NOMO-1 treated with dmso at 0.1 percent for 144 hours (cell line): ENCODE measurements at regions not wholly inside any gene's neighbourhood (a gene's known extent, or its start where the extent isn't known, plus 50 kb on each side); places are given as distances from the start of the nearest gene placed in this dataset.

Experiments used
- DNase-seq: peaks from one replicate; lab custom pipeline; 2025; ENCODE audit not compliant: unreplicated experiment; lab: John Stamatoyannopoulos, UW

GRCh38 chr2:60067006-60067405 lies 486.4 kb downstream of the BCL11A start:
- no peak for DNase-seq

GRCh38 chr2:60066096-60066839 lies 487.2 kb downstream of the BCL11A start:
- no peak for DNase-seq

- no peak for DNase-seq
These were observed 488.6 kb downstream of the BCL11A start for GRCh38 chr2:60064687-60065389.

- DNase-seq: no peak
These were observed 494.7 kb downstream of the BCL11A start for GRCh38 chr2:60058781-60059180.

- no peak for DNase-seq
These were observed 498.7 kb downstream of the BCL11A start for GRCh38 chr2:60054571-60055340.

- no peak for DNase-seq
These were observed 499.7 kb downstream of the BCL11A start for GRCh38 chr2:60053791-60054190.

GRCh38 chr2:60052601-60053000 lies 500.9 kb downstream of the BCL11A start:
- no peak for DNase-seq

GRCh38 chr2:60051991-60052390 lies 501.5 kb downstream of the BCL11A start:
- no peak for DNase-seq

- DNase-seq: no peak
These were observed 505.4 kb downstream of the BCL11A start for GRCh38 chr2:60047944-60048525.

GRCh38 chr2:60047347-60047746 lies 506.1 kb downstream of the BCL11A start:
- no peak for DNase-seq

GRCh38 chr2:60046529-60046928 lies 506.9 kb downstream of the BCL11A start:
- DNase-seq: no peak

- no peak for DNase-seq
These were observed 508.0 kb downstream of the BCL11A start for GRCh38 chr2:60045456-60045855.

- DNase-seq: no peak
These were observed 509.0 kb downstream of the BCL11A start for GRCh38 chr2:60044484-60044883.

GRCh38 chr2:60042023-60042422 lies 511.4 kb downstream of the BCL11A start:
- DNase-seq: no peak

GRCh38 chr2:60033325-60033724 lies 520.1 kb downstream of the BCL11A start:
- no peak for DNase-seq

GRCh38 chr2:60029566-60029883 lies 523.9 kb downstream of the BCL11A start:
- no peak for DNase-seq

- no peak for DNase-seq
These were observed 524.4 kb downstream of the BCL11A start for GRCh38 chr2:60028849-60029565.

- no peak for DNase-seq
These were observed 528.0 kb downstream of the BCL11A start for GRCh38 chr2:60025496-60025895.

- no peak for DNase-seq
These were observed 530.0 kb downstream of the BCL11A start for GRCh38 chr2:60023256-60023985.

GRCh38 chr2:60007671-60008070 lies 545.8 kb downstream of the BCL11A start:
- no peak for DNase-seq
